ENCODE measurements at regions not wholly inside any gene's neighbourhood (a gene's known extent, or its start where the extent isn't known, plus 50 kb on each side); places are given as distances from the start of the nearest gene placed in this dataset.

- no peak overlapping the region for H3K4me3 ChIP-seq (replicated peaks; ENCODE audit: low read depth, low read length)
- no peak for DNase-seq (ENCODE audit: extremely low read depth, insufficient read length)
- no peak for TF ChIP-seq CTCF (IDR thresholded peaks at IDR 0.05; ENCODE audit: insufficient read depth, low read length, poor library complexity, severe bottlenecking)
- H3K27me3 ChIP-seq (replicated peaks; ENCODE audit: control insufficient read depth, insufficient read depth, low read length), result no peaks in the 10 kb centered on the region
- H3K36me3 ChIP-seq (ENCODE audit: control insufficient read depth, insufficient read depth, low read length), result no peaks in the 10 kb centered on the region
Measured at GRCh38 chr16:86013867-86014266, 114.9 kb downstream of the IRF8 start.

- Histone ChIP-seq H3K4me3 (replicated peaks; ENCODE audit: low read depth, low read length) (no peak overlapping the region), H3K27me3 (replicated peaks; ENCODE audit: control insufficient read depth, insufficient read depth, low read length) (no peaks in the 10 kb centered on the region), H3K36me3 (ENCODE audit: control insufficient read depth, insufficient read depth, low read length) (no peaks in the 10 kb centered on the region)
- TF ChIP-seq CTCF (IDR thresholded peaks at IDR 0.05; ENCODE audit: insufficient read depth, low read length, poor library complexity, severe bottlenecking), result no peak
- DNase-seq (ENCODE audit: extremely low read depth, insufficient read length), result no peak
Measured at GRCh38 chr16:86015606-86016005, 116.6 kb downstream of the IRF8 start.

GRCh38 chr16:86016201-86016965 lies 117.4 kb downstream of the IRF8 start:
- no peak for DNase-seq (ENCODE audit: extremely low read depth, insufficient read length)
- peak; percentile 65 for TF ChIP-seq CTCF (IDR thresholded peaks at IDR 0.05; ENCODE audit: insufficient read depth, low read length, poor library complexity, severe bottlenecking)
- no peaks in the 10 kb centered on the region for H3K27me3 ChIP-seq (replicated peaks; ENCODE audit: control insufficient read depth, insufficient read depth, low read length)
- no peaks in the 10 kb centered on the region for H3K36me3 ChIP-seq (ENCODE audit: control insufficient read depth, insufficient read depth, low read length)
- no peak overlapping the region for H3K4me3 ChIP-seq (replicated peaks; ENCODE audit: low read depth, low read length)

GRCh38 chr16:86018071-86018470 lies 119.1 kb downstream of the IRF8 start:
- DNase-seq (ENCODE audit: extremely low read depth, insufficient read length), result no peak
- TF ChIP-seq CTCF (IDR thresholded peaks at IDR 0.05; ENCODE audit: insufficient read depth, low read length, poor library complexity, severe bottlenecking), result no peak
- Histone ChIP-seq H3K4me3 (replicated peaks; ENCODE audit: low read depth, low read length) (no peak overlapping the region), H3K36me3 (ENCODE audit: control insufficient read depth, insufficient read depth, low read length) (no peaks in the 10 kb centered on the region), H3K27me3 (replicated peaks; ENCODE audit: control insufficient read depth, insufficient read depth, low read length) (no peaks in the 10 kb centered on the region)

- DNase-seq (ENCODE audit: extremely low read depth, insufficient read length), result no peak
- H3K4me3 ChIP-seq (replicated peaks; ENCODE audit: low read depth, low read length), result no peak overlapping the region
- H3K36me3 ChIP-seq (ENCODE audit: control insufficient read depth, insufficient read depth, low read length), result no peaks in the 10 kb centered on the region
- no peak for TF ChIP-seq CTCF (IDR thresholded peaks at IDR 0.05; ENCODE audit: insufficient read depth, low read length, poor library complexity, severe bottlenecking)
- H3K27me3 ChIP-seq (replicated peaks; ENCODE audit: control insufficient read depth, insufficient read depth, low read length), result no peaks in the 10 kb centered on the region
Measured at GRCh38 chr16:86018487-86018886, 119.5 kb downstream of the IRF8 start.

GRCh38 chr16:86018941-86019340 lies 120.0 kb downstream of the IRF8 start:
- Histone ChIP-seq H3K4me3 (replicated peaks; ENCODE audit: low read depth, low read length) (no peak overlapping the region), H3K27me3 (replicated peaks; ENCODE audit: control insufficient read depth, insufficient read depth, low read length) (no peaks in the 10 kb centered on the region), H3K36me3 (ENCODE audit: control insufficient read depth, insufficient read depth, low read length) (no peaks in the 10 kb centered on the region)
- no peak for DNase-seq (ENCODE audit: extremely low read depth, insufficient read length)
- TF ChIP-seq CTCF (IDR thresholded peaks at IDR 0.05; ENCODE audit: insufficient read depth, low read length, poor library complexity, severe bottlenecking), result no peak

Data from GM06990 (cell line).